CMK (cell line): ENCODE measurements at regions not wholly inside any gene's neighbourhood (a gene's known extent, or its start where the extent isn't known, plus 50 kb on each side); places are given as distances from the start of the nearest gene placed in this dataset.
A peak's percentile ranks its signal among the peaks of the same experiment; 100 is the strongest.

ENCODE experiments used
- DNase-seq: peaks from one replicate; pipeline ENCODE4 v3.0.0-alpha.2; 2010; ENCODE audit warnings: low read depth

DNA sequence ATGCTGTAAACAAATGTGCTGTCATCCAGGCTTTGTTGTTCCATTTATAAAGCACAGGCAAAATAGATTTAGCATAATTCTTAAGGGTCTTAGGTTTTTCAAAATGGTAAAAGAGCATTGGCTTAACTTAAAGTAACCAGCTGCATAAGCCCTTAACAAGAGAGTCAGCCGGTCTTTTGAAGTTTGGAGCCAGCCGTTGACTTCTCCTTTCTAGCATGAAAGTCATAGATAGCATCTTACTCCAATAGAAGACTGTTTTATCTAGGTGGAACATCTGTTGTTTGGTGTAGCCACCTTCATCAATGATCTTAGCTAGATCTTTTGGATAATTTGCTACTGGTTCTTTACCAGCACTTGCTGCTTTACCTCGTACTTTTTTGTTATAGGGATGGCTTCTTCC is 297.5 kb upstream of the DCBLD2 start:
- no peak for DNase-seq

GRCh38 chr3:99191186-99191585 is 289.7 kb upstream of the DCBLD2 start:
- no peak for DNase-seq

DNA sequence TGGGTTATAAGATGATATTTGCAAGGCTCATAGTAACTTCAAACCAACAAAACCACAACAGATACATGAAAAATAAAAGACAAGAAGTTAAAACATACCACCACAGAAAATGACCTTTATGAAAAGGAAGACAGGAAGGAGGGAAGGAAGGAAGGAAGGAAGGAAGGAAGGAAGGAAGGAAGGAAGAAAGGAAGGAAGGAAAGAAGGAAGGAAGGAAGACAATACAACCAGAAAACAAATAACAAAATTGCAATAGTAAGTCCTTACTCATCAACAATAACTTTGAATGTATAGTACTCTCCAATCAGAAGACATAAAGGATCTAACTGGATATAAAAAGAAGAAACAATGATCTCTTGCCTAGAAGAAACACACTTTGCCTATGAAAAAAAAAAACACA is 287.4 kb upstream of the DCBLD2 start:
- DNase-seq: no peak

GRCh38 chr3:99186016-99186415 is 284.5 kb upstream of the DCBLD2 start:
- no peak for DNase-seq

- no peak for DNase-seq
These were observed 274.9 kb upstream of the DCBLD2 start for GRCh38 chr3:99176169-99176964.

DNA sequence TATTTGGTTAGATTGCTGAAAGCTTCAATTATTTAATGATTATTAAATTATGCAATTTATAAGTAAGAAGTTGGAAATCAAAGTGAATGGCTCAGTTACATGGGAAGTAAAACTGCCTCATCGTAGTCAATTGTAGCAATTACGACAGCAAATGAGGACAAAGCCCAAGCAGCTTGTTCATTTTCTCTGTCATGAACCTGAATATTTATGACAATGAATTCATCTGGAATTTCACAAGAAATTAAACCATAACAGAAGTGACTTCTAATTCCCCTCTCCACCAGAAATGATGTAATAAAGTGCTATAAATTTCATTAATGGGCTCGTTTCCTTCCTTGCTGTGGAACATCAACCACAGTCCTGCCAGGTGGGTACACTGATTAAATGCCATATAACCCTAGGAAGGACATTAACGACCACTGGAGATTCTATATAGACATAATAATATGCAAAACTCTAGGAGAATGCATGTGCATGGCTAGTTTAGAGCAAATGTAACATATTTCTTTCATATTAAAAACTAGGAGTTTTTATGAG is 273.8 kb upstream of the DCBLD2 start:
- DNase-seq: no peak

GRCh38 chr3:99172736-99173657 is 271.5 kb upstream of the DCBLD2 start:
- DNase-seq: peak; percentile 11

- no peak for DNase-seq
These were observed 270.3 kb upstream of the DCBLD2 start for GRCh38 chr3:99171800-99172199.

GRCh38 chr3:99170867-99171517 is 269.5 kb upstream of the DCBLD2 start:
- no peak for DNase-seq

- DNase-seq: no peak
These were observed 265.6 kb upstream of the DCBLD2 start for GRCh38 chr3:99167071-99167470.

DNA sequence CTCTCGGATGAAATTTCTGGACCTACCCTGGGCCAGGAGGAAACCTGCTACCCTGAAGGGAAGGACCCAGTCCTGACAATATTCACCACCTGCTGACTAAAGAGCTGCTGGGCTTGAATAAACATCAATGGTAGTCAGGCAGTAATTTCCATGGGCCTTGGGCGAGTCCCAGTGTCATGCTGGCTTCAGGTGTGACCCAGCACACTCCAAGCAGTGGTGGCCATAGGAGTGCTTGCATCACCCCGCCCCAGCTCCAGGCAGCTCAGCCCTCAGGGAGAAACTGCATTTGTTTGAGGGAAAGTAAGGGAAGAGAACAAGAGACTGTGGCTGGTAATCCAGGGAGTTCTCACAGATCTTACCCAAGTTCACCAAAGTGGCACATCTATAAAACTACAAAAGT is 261.8 kb upstream of the DCBLD2 start:
- DNase-seq: no peak

GRCh38 chr3:99159220-99159762 is 257.8 kb upstream of the DCBLD2 start:
- DNase-seq: no peak

DNA sequence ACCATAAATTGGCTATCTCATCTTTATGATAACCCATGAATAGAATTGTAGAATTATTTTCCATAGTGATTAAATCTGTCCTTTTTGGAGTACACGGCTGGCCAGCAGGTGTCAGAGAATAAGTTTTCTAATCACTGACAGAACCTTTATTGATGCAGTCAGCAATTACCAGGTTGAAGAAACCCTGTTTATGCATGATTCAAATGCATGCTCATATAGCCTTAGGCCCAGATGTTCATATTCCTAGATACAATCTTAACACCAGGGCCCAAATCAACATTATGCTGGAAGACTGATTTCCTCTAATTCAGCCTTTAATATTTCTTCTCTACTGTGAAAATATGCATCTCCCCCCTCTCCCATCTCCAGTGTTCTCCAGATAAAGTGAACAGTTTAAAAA is 243.5 kb upstream of the DCBLD2 start:
- DNase-seq: no peak

DNA sequence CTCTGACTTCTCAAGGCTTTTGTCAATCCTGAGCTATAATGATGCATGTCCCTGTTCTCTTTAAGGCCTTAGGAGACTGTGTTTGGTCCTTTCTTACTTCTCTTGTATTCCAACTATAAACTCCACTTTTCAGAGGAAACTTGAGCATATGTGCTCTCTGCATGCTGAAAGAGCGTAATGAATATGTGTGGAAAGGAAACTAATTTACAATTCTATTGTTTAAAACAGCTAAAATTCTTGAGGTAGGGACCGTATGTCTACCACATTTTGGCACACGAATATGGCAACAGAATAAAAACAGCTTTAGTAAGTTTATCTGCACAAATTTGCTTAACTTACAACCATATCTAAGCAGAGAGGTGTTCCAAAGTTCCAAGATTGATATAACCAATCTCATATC is 242.0 kb upstream of the DCBLD2 start:
- no peak for DNase-seq

DNA sequence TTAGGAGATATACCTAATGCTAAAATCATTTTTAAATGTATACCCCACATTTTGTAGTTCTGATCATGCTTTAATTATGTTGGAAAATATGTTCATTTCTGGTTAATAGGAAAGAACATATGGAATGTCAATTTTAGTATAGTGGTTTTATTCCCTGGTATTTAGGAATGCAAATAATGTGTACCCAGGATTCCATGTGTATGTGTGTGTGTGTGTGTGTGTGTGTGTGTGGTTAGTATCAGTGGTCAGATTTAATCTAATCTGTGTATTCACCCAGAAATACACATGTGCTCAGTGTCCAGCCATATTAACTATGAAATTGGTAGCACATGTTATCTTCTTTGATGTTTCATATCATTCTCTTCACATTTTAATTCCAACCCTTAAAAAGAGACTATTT is 233.5 kb upstream of the DCBLD2 start:
- no peak for DNase-seq

DNA sequence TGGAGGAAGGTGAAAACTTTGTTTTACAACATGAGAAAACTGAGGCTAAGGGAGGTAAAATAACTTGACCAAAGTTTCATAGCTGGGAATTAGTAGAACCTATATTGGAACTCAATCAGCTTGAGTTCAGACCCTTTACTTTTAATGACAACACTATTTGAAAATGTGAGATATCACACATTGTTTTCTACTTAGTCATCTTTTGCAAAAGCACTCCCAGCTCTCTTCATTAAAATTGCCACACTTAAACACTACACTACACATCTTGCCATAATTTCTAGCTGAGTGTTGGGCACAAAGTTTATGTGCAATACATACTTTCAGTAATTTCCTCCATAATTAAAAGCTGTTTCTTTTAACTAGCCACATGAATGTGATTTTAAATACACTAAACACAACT is 230.4 kb upstream of the DCBLD2 start:
- no peak for DNase-seq

- no peak for DNase-seq
These were observed 227.4 kb upstream of the DCBLD2 start for GRCh38 chr3:99128725-99129505.

DNA sequence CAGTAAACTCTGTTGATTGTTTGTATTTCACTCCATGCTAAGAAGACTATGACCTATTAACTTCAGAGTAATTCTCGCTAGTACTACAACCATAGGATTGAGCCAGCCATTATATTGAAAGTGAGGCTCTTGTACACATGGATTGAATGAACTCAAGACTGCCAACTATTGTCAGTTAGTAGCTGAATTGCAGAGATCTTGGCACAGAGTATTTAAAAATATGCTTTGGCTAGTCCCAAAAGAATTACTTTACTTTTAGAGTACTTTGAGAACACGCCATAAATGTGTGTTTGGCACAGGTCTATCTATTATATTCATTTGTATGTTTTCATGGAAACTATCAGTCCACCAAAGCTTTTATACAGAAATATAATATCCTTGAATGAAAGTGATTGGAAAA is 226.7 kb upstream of the DCBLD2 start:
- DNase-seq: no peak

- no peak for DNase-seq
These were observed 224.8 kb upstream of the DCBLD2 start for GRCh38 chr3:99126316-99126715.

GRCh38 chr3:99119385-99119784 is 217.9 kb upstream of the DCBLD2 start:
- DNase-seq: no peak

- DNase-seq: no peak
These were observed 216.9 kb upstream of the DCBLD2 start for GRCh38 chr3:99118381-99118780.
